Stomach (tissue), 4 donors: ENCODE measurements at regions not wholly inside any gene's neighbourhood (a gene's known extent, or its start where the extent isn't known, plus 50 kb on each side); places are given as distances from the start of the nearest gene placed in this dataset.

Experiments used
- CTCF ChIP-seq, 7 experiments: fragments of 450-650 bp in 4 of 7; fragments of 200-600 bp in 3 of 7; sonication (generic) in 3 of 7; IDR thresholded peaks; one replicate each; pipeline ENCODE4 v1.5.1; 2016 to 2019; ENCODE audit warnings: antibody characterized with exemption in 7 of 7, control low read depth in 2 of 7, mild to moderate bottlenecking in 1 of 7
- POLR2A ChIP-seq, 4 donors: fragments of 450-650 bp; IDR thresholded peaks; one replicate each; pipeline ENCODE4 v1.6.1; 2016; ENCODE audit warnings: antibody characterized with exemption in 4 of 4, control low read depth in 2 of 4, mild to moderate bottlenecking in 1 of 4, moderate library complexity in 1 of 4
- POLR2AphosphoS5 ChIP-seq, 3 donors: sonication (generic); formaldehyde crosslinking; IDR thresholded peaks; one replicate each; pipeline ENCODE4 v1.6.1; 2016; ENCODE audit warnings: antibody characterized with exemption in 3 of 3

- TF ChIP-seq POLR2AphosphoS5 (IDR thresholded peaks at IDR 0.05) (no peak), CTCF (IDR thresholded peaks at IDR 0.05) (no peak), POLR2A (IDR thresholded peaks at IDR 0.05) (no peak)
Measured at GRCh38 chr18:34358923-34359322, 134.2 kb upstream of the NOL4 start.
